ENCODE measurements at regions not wholly inside any gene's neighbourhood (a gene's known extent, or its start where the extent isn't known, plus 50 kb on each side); places are given as distances from the start of the nearest gene placed in this dataset.

GRCh38 chr11:103637295-103637694 is 399.1 kb upstream of the DDI1 start:
- Histone ChIP-seq H3K9me3 (ENCODE audit: insufficient read depth, low read length, severe bottlenecking) (no peaks in the 10 kb centered on the region), H3K36me3 (ENCODE audit: insufficient read depth, low read length) (no peaks in the 10 kb centered on the region), H2AFZ (ENCODE audit: low read depth, low read length) (no peak overlapping the region), H3K4me3 (ENCODE audit: low read depth in 1 of 2, low read length in 2 of 2) (no peak overlapping the region), H3K79me2 (ENCODE audit: insufficient read depth, low read length) (no peaks in the 10 kb centered on the region), H3K27ac (ENCODE audit: low read length) (no peak overlapping the region), H4K20me1 (ENCODE audit: insufficient read depth, low read length) (no peaks in the 10 kb centered on the region), H3K4me2 (ENCODE audit: insufficient read depth, low read length) (no peak overlapping the region), H3K9ac (ENCODE audit: low read depth, low read length) (no peak overlapping the region), H3K4me1 (ENCODE audit: insufficient read depth, low read length) (no peaks in the 10 kb centered on the region), H3K27me3 (ENCODE audit: insufficient read depth, low read length, poor library complexity) (no peaks in the 10 kb centered on the region)
- ATAC-seq (ENCODE audit: insufficient read depth, low read depth) (no peak), DNase-seq (no peak)
- TF ChIP-seq EZH2 (IDR thresholded peaks at IDR 0.05; ENCODE audit: borderline replicate concordance, low read depth, low read length, severe bottlenecking) (no peak), CTCF (IDR thresholded peaks at IDR 0.05; ENCODE audit: borderline replicate concordance, extremely low read depth, low read length, poor library complexity, severe bottlenecking) (no peak)

- Histone ChIP-seq H3K4me1 (ENCODE audit: insufficient read depth, low read length) (no peaks in the 10 kb centered on the region), H3K4me3 (ENCODE audit: low read depth in 1 of 2, low read length in 2 of 2) (no peak overlapping the region), H3K9ac (ENCODE audit: low read depth, low read length) (no peak overlapping the region), H3K4me2 (ENCODE audit: insufficient read depth, low read length) (no peak overlapping the region), H3K9me3 (ENCODE audit: insufficient read depth, low read length, severe bottlenecking) (no peaks in the 10 kb centered on the region), H3K27me3 (ENCODE audit: insufficient read depth, low read length, poor library complexity) (no peaks in the 10 kb centered on the region), H2AFZ (ENCODE audit: low read depth, low read length) (no peak overlapping the region), H3K36me3 (ENCODE audit: insufficient read depth, low read length) (no peaks in the 10 kb centered on the region), H3K27ac (ENCODE audit: low read length) (no peak overlapping the region), H4K20me1 (ENCODE audit: insufficient read depth, low read length) (no peaks in the 10 kb centered on the region), H3K79me2 (ENCODE audit: insufficient read depth, low read length) (no peaks in the 10 kb centered on the region)
- TF ChIP-seq EZH2 (IDR thresholded peaks at IDR 0.05; ENCODE audit: borderline replicate concordance, low read depth, low read length, severe bottlenecking) = no peak
- TF ChIP-seq CTCF (IDR thresholded peaks at IDR 0.05; ENCODE audit: borderline replicate concordance, extremely low read depth, low read length, poor library complexity, severe bottlenecking) = no peak
- ATAC-seq (ENCODE audit: insufficient read depth, low read depth) (no peak), DNase-seq (no peak)
Observed at GRCh38 chr11:103637831-103638230, 398.6 kb upstream of the DDI1 start.

GRCh38 chr11:103644676-103645075 is 391.8 kb upstream of the DDI1 start:
- H2AFZ ChIP-seq (ENCODE audit: low read depth, low read length) = no peak overlapping the region
- no peaks in the 10 kb centered on the region for H3K36me3 ChIP-seq (ENCODE audit: insufficient read depth, low read length)
- no peak for DNase-seq
- H3K27me3 ChIP-seq (ENCODE audit: insufficient read depth, low read length, poor library complexity) = no peaks in the 10 kb centered on the region
- no peaks in the 10 kb centered on the region for H3K79me2 ChIP-seq (ENCODE audit: insufficient read depth, low read length)
- no peaks in the 10 kb centered on the region for H4K20me1 ChIP-seq (ENCODE audit: insufficient read depth, low read length)
- no peak for ATAC-seq (ENCODE audit: insufficient read depth, low read depth)
- H3K9ac ChIP-seq (ENCODE audit: low read depth, low read length) = no peak overlapping the region
- no peak overlapping the region for H3K4me2 ChIP-seq (ENCODE audit: insufficient read depth, low read length)
- no peaks in the 10 kb centered on the region for H3K9me3 ChIP-seq (ENCODE audit: insufficient read depth, low read length, severe bottlenecking)
- H3K27ac ChIP-seq (ENCODE audit: low read length) = no peak overlapping the region
- no peaks in the 10 kb centered on the region for H3K4me1 ChIP-seq (ENCODE audit: insufficient read depth, low read length)
- H3K4me3 ChIP-seq (ENCODE audit: low read depth in 1 of 2, low read length in 2 of 2) = no peak overlapping the region
- TF ChIP-seq EZH2 (IDR thresholded peaks at IDR 0.05; ENCODE audit: borderline replicate concordance, low read depth, low read length, severe bottlenecking) = no peak
- TF ChIP-seq CTCF (IDR thresholded peaks at IDR 0.05; ENCODE audit: borderline replicate concordance, extremely low read depth, low read length, poor library complexity, severe bottlenecking) = no peak

DNA sequence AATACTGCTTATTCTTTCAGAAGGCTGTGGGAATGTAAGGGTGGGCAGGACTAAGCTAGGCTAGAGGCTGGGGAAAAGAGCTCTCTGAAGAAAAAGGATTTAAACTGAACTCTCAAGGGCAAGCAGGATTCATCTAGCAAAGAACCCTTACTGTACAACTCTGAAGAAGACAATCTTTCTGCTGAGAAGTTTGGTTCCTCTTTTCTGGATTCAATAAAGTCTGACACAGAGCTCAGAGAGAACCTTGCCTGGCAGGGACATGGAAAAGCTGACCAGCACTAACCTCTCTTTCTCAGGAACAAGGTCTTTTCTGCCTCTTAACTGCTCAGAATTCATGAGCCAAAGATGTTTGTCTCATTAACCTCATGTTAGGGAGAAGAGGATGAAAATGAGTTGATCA is 388.4 kb upstream of the DDI1 start:
- no peak overlapping the region for H3K9ac ChIP-seq (ENCODE audit: low read depth, low read length)
- H3K4me3 ChIP-seq (ENCODE audit: low read depth in 1 of 2, low read length in 2 of 2) = no peak overlapping the region
- TF ChIP-seq CTCF (IDR thresholded peaks at IDR 0.05; ENCODE audit: borderline replicate concordance, extremely low read depth, low read length, poor library complexity, severe bottlenecking) (no peak), EZH2 (IDR thresholded peaks at IDR 0.05; ENCODE audit: borderline replicate concordance, low read depth, low read length, severe bottlenecking) (no peak)
- no peak overlapping the region for H3K27ac ChIP-seq (ENCODE audit: low read length)
- H4K20me1 ChIP-seq (ENCODE audit: insufficient read depth, low read length) = no peaks in the 10 kb centered on the region
- no peak overlapping the region for H2AFZ ChIP-seq (ENCODE audit: low read depth, low read length)
- no peaks in the 10 kb centered on the region for H3K27me3 ChIP-seq (ENCODE audit: insufficient read depth, low read length, poor library complexity)
- no peaks in the 10 kb centered on the region for H3K36me3 ChIP-seq (ENCODE audit: insufficient read depth, low read length)
- no peaks in the 10 kb centered on the region for H3K4me1 ChIP-seq (ENCODE audit: insufficient read depth, low read length)
- ATAC-seq (ENCODE audit: insufficient read depth, low read depth) (no peak), DNase-seq (no peak)
- H3K9me3 ChIP-seq (ENCODE audit: insufficient read depth, low read length, severe bottlenecking) = peaks cover 5% of the 10 kb centered on the region
- H3K4me2 ChIP-seq (ENCODE audit: insufficient read depth, low read length) = no peak overlapping the region
- no peaks in the 10 kb centered on the region for H3K79me2 ChIP-seq (ENCODE audit: insufficient read depth, low read length)

All from DND-41 (cell line).